IMR-90 (cell line): ENCODE measurements at regions not wholly inside any gene's neighbourhood (a gene's known extent, or its start where the extent isn't known, plus 50 kb on each side); places are given as distances from the start of the nearest gene placed in this dataset.

ENCODE experiments used
- BHLHE40 ChIP-seq: fragments of 150-350 bp; IDR thresholded peaks from 2 replicates; pipeline ENCODE4 v1.6.1; 2016; ENCODE audit warnings: mild to moderate bottlenecking, low read depth, low read length
- CHD1 ChIP-seq: IDR thresholded peaks from 2 replicates; pipeline ENCODE4 v1.6.1; 2012; ENCODE audit warnings: low read depth, low read length, improper control_type of control experiment
- CTCF ChIP-seq: conservative IDR thresholded peaks from 2 replicates; pipeline ENCODE4 v1.5.1; 2012; ENCODE audit warnings: mild to moderate bottlenecking, low read depth, low read length, improper control_type of control experiment
- FOS ChIP-seq: fragments of 150-350 bp; IDR thresholded peaks from 2 replicates; pipeline ENCODE4 v1.6.1; 2016; ENCODE audit warnings: low read depth, low read length
- MAFK ChIP-seq: IDR thresholded peaks from 2 replicates; pipeline ENCODE4 v1.6.1; 2012; ENCODE audit warnings: low read depth, low read length, improper control_type of control experiment
- POLR2A ChIP-seq: IDR thresholded peaks from 2 replicates; pipeline ENCODE4 v1.6.1; 2012; ENCODE audit warnings: mild to moderate bottlenecking, low read depth, low read length
- RAD21 ChIP-seq: IDR thresholded peaks from 2 replicates; pipeline ENCODE4 v1.6.1; 2012; ENCODE audit warnings: low read length, improper control_type of control experiment
- RCOR1 ChIP-seq: IDR thresholded peaks from 2 replicates; pipeline ENCODE4 v1.6.1; 2012; ENCODE audit warnings: mild to moderate bottlenecking, low read length, improper control_type of control experiment; ENCODE audit not compliant: insufficient replicate concordance
- SMC3 ChIP-seq: fragments of 150-350 bp; IDR thresholded peaks from 2 replicates; pipeline ENCODE4 v1.6.1; 2016; ENCODE audit warnings: low read depth, mild to moderate bottlenecking, antibody characterized with exemption, low read length, moderate library complexity

DNA sequence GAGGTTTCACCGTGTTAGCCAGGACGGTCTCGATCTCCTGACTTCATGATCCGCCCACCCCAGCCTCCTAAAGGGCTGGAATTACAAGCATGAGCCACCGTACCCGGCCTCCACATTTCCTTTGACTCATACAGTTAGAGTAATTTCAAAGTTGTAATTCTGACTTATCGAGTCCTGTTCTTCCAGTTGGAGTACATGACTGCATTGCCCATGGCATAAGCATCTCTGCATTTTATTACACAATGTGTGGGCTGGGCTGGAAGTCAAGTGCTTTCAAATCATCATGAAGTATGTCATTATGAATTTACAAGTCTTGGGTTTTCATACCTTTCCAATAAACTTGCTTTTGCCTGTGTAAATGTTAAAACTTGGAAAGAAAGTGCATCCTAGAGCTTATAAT, 1295.7 kb upstream of the FLRT2 start:
- no peak for TF ChIP-seq CTCF
- no peak for TF ChIP-seq POLR2A
- TF ChIP-seq CHD1, result no peak
- no peak for TF ChIP-seq RCOR1
- TF ChIP-seq RAD21, result no peak
- TF ChIP-seq BHLHE40, result no peak
- no peak for TF ChIP-seq SMC3
- TF ChIP-seq FOS, result no peak
- no peak for TF ChIP-seq MAFK
